Endodermal cell (in vitro differentiated cells): ENCODE measurements at regions not wholly inside any gene's neighbourhood (a gene's known extent, or its start where the extent isn't known, plus 50 kb on each side); places are given as distances from the start of the nearest gene placed in this dataset.

Experiments
- DNase-seq: peaks from one replicate; pipeline ENCODE4 v3.0.0-alpha.2; 2017
- H3K27ac ChIP-seq: 2 replicates; pipeline ENCODE4 v1.5.1; 2013; ENCODE audit warnings: mild to moderate bottlenecking, low read depth, low read length, moderate library complexity
- H3K27me3 ChIP-seq: 2 replicates; pipeline ENCODE4 v1.6.1; 2013; ENCODE audit warnings: mild to moderate bottlenecking, low read length, moderate library complexity; ENCODE audit not compliant: insufficient read depth, control insufficient read depth, poor library complexity, severe bottlenecking
- H3K36me3 ChIP-seq: 2 replicates; pipeline ENCODE4 v1.7.0; 2013; ENCODE audit warnings: mild to moderate bottlenecking, low read length, moderate library complexity; ENCODE audit not compliant: control insufficient read depth, insufficient read depth
- H3K4me1 ChIP-seq: one replicate; pipeline ENCODE4 v1.7.0; 2013; ENCODE audit warnings: low read length; ENCODE audit not compliant: control insufficient read depth, insufficient read depth
- H3K4me3 ChIP-seq: 2 replicates; pipeline ENCODE4 v1.5.1; 2013; ENCODE audit warnings: mild to moderate bottlenecking, low read length, moderate library complexity
- H3K9ac ChIP-seq: 2 replicates; pipeline ENCODE4 v1.6.1; 2013; ENCODE audit warnings: mild to moderate bottlenecking, low read length, moderate library complexity; ENCODE audit not compliant: poor library complexity, severe bottlenecking; ENCODE audit errors: extremely low read depth
- H3K9me3 ChIP-seq: 2 replicates; pipeline ENCODE4 v1.6.1; 2013; ENCODE audit warnings: mild to moderate bottlenecking, low read length, moderate library complexity; ENCODE audit not compliant: control insufficient read depth
- H3K27ac Mint-ChIP-seq: 2 replicates; pipeline ENCODE4 v1.8.0; 2020; ENCODE audit warnings: mixed read lengths
- H3K27me3 Mint-ChIP-seq: 2 replicates; pipeline ENCODE4 v1.8.0; 2021; ENCODE audit warnings: mild to moderate bottlenecking, mixed read lengths; ENCODE audit not compliant: insufficient read depth
- H3K36me3 Mint-ChIP-seq: 2 replicates; pipeline ENCODE4 v1.8.0; 2020; ENCODE audit warnings: low read depth, mixed read lengths
- H3K4me1 Mint-ChIP-seq: 2 replicates; pipeline ENCODE4 v1.8.0; 2020; ENCODE audit warnings: mixed read lengths
- H3K4me3 Mint-ChIP-seq: 2 replicates; pipeline ENCODE4 v1.8.0; 2020; ENCODE audit warnings: mild to moderate bottlenecking, moderate library complexity, mixed read lengths
- H3K9me3 Mint-ChIP-seq: 2 replicates; pipeline ENCODE4 v1.8.0; 2020; ENCODE audit warnings: mild to moderate bottlenecking, mixed read lengths
- WGBS, 2 experiments: methylation state at CpG; one replicate each; pipeline versions ENCODE4 v1.1.5 to v1.1.7; 2013; ENCODE audit warnings: missing lambda C conversion rate in 2 of 2, mixed read lengths in 1 of 2; ENCODE audit not compliant: insufficient coverage in 1 of 2, insufficient read length in 1 of 2; 5-methylcytosine and 5-hydroxymethylcytosine counted together
- TF ChIP-seq, protein P1 (sequence below): fragments of 200-600 bp; sonication (generic); conservative IDR thresholded peaks from 2 replicates; pipeline ENCODE4 v1.5.0; 2021; ENCODE audit warnings: antibody characterized with exemption, mild to moderate bottlenecking

- Mint-ChIP-seq H3K36me3 (no peaks in the 10 kb centered on the region), H3K4me3 (no peak overlapping the region), H3K4me1 (peaks cover 6% of the 10 kb centered on the region), H3K27me3 (no peaks in the 10 kb centered on the region), H3K9me3 (no peaks in the 10 kb centered on the region), H3K27ac (no peak overlapping the region)
- TF ChIP-seq, protein P1, sequence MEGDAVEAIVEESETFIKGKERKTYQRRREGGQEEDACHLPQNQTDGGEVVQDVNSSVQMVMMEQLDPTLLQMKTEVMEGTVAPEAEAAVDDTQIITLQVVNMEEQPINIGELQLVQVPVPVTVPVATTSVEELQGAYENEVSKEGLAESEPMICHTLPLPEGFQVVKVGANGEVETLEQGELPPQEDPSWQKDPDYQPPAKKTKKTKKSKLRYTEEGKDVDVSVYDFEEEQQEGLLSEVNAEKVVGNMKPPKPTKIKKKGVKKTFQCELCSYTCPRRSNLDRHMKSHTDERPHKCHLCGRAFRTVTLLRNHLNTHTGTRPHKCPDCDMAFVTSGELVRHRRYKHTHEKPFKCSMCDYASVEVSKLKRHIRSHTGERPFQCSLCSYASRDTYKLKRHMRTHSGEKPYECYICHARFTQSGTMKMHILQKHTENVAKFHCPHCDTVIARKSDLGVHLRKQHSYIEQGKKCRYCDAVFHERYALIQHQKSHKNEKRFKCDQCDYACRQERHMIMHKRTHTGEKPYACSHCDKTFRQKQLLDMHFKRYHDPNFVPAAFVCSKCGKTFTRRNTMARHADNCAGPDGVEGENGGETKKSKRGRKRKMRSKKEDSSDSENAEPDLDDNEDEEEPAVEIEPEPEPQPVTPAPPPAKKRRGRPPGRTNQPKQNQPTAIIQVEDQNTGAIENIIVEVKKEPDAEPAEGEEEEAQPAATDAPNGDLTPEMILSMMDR, result no peak
- 100% methylated on average over 1 of the region's 2 CpGs; no CpG with 5 or more reads in 1 of the 2 experiments for WGBS, 2 experiments
- no peak overlapping the region for H3K27ac ChIP-seq
- H3K9me3 ChIP-seq, result no peaks in the 10 kb centered on the region
- no peaks in the 10 kb centered on the region for H3K4me1 ChIP-seq
- DNase-seq, result no peak
- H3K4me3 ChIP-seq, result no peak overlapping the region
- no peaks in the 10 kb centered on the region for H3K36me3 ChIP-seq
- H3K27me3 ChIP-seq, result no peaks in the 10 kb centered on the region
- no peak overlapping the region for H3K9ac ChIP-seq
Measured at GRCh38 chr11:29017941-29018340, 909.8 kb downstream of the METTL15 start.

- Mint-ChIP-seq H3K27ac (no peak overlapping the region), H3K27me3 (no peaks in the 10 kb centered on the region), H3K4me1 (no peaks in the 10 kb centered on the region), H3K36me3 (no peaks in the 10 kb centered on the region), H3K4me3 (no peak overlapping the region), H3K9me3 (no peaks in the 10 kb centered on the region)
- no CpG with 5 or more reads among the region's 2 CpGs for WGBS, 2 experiments
- TF ChIP-seq, protein P1, result no peak
- Histone ChIP-seq H3K27me3 (no peaks in the 10 kb centered on the region), H3K4me1 (no peaks in the 10 kb centered on the region), H3K27ac (no peak overlapping the region), H3K9ac (no peak overlapping the region), H3K9me3 (no peaks in the 10 kb centered on the region), H3K36me3 (no peaks in the 10 kb centered on the region), H3K4me3 (no peak overlapping the region)
- no peak for DNase-seq
Measured at GRCh38 chr11:29012507-29012906, 904.3 kb downstream of the METTL15 start.

DNA sequence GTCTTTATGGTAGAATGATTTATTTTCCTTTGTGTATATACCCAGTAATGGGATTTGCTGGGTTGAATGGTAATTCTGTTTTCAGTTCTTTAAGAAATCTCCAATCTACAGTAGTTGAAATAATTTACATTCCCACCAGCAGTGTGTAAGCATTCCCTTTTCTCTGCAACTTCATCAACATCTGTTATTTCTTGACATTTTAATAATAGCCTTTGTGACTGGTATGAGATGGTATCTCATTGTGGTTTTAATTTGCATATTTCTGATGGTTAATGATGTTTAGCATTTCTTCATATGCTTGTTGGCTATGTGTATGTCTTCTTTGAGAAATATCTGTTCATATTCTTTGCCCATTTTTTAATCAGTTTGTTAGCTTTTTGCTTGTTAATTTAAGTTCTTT is 901.2 kb downstream of the METTL15 start:
- H3K9ac ChIP-seq, result no peak overlapping the region
- H3K4me3 Mint-ChIP-seq, result no peak overlapping the region
- H3K9me3 ChIP-seq, result no peaks in the 10 kb centered on the region
- no peaks in the 10 kb centered on the region for H3K4me1 ChIP-seq
- no peak overlapping the region for H3K27ac ChIP-seq
- H3K36me3 ChIP-seq, result no peaks in the 10 kb centered on the region
- TF ChIP-seq, protein P1, result no peak
- H3K9me3 Mint-ChIP-seq, result no peaks in the 10 kb centered on the region
- H3K36me3 Mint-ChIP-seq, result no peaks in the 10 kb centered on the region
- no peaks in the 10 kb centered on the region for H3K27me3 ChIP-seq
- H3K4me1 Mint-ChIP-seq, result no peaks in the 10 kb centered on the region
- no peak for DNase-seq
- H3K27me3 Mint-ChIP-seq, result no peaks in the 10 kb centered on the region
- no peak overlapping the region for H3K4me3 ChIP-seq
- H3K27ac Mint-ChIP-seq, result no peak overlapping the region
